GM12878 (cell line): ENCODE measurements at regions not wholly inside any gene's neighbourhood (a gene's known extent, or its start where the extent isn't known, plus 50 kb on each side); places are given as distances from the start of the nearest gene placed in this dataset.

Experiments
- CTCF ChIP-seq, 3 experiments: IDR thresholded peaks in 2 of 3; conservative IDR thresholded peaks in 1 of 3; 2 replicates each; pipeline ENCODE4 v1.5.1; 2011; ENCODE audit warnings: low read depth in 3 of 3, low read length in 3 of 3, mild to moderate bottlenecking in 3 of 3, control low read depth in 2 of 3, moderate library complexity in 2 of 3, inconsistent platforms in 1 of 3, mixed read lengths in 1 of 3; ENCODE audit not compliant: control insufficient read depth in 2 of 3, insufficient read depth in 1 of 3; ENCODE audit errors: extremely low read depth in 1 of 3
- E2F8 ChIP-seq: fragments of 450-650 bp; IDR thresholded peaks from 2 replicates; pipeline ENCODE4 v1.6.1; 2018; ENCODE audit warnings: mild to moderate bottlenecking, low read depth, moderate library complexity; ENCODE audit not compliant: partially characterized antibody
- EZH2 ChIP-seq: IDR thresholded peaks from 2 replicates; pipeline ENCODE4 v1.6.1; 2012; ENCODE audit warnings: low read depth, mild to moderate bottlenecking, control low read depth, inconsistent platforms, low read length, borderline replicate concordance; ENCODE audit not compliant: control insufficient read depth
- HDGF ChIP-seq: fragments of 450-650 bp; IDR thresholded peaks from 2 replicates; pipeline ENCODE4 v1.6.1; 2016; ENCODE audit warnings: antibody characterized with exemption
- REST ChIP-seq: IDR thresholded peaks from 2 replicates; pipeline ENCODE4 v1.6.1; 2012; ENCODE audit warnings: mild to moderate bottlenecking, low read depth, low read length
- RUNX3 ChIP-seq: IDR thresholded peaks from 2 replicates; pipeline ENCODE4 v1.6.1; 2012; ENCODE audit warnings: low read length, inconsistent platforms
- SPI1 ChIP-seq: IDR thresholded peaks from 2 replicates; pipeline ENCODE4 v1.6.1; 2011; ENCODE audit warnings: low read depth, mild to moderate bottlenecking, low read length, moderate library complexity, borderline replicate concordance; ENCODE audit not compliant: insufficient read depth

- TF ChIP-seq REST: no peak
- TF ChIP-seq CTCF (IDR thresholded peaks at IDR 0.05 in 2 of 3, conservative IDR thresholded peaks at IDR 0.05 in 1 of 3; ENCODE audit: control insufficient read depth in 2 of 3, extremely low read depth in 1 of 3, insufficient read depth in 1 of 3, low read depth in 3 of 3, low read length in 3 of 3): no peak
- TF ChIP-seq E2F8: no peak
- TF ChIP-seq SPI1: no peak
- no peak for TF ChIP-seq HDGF
- TF ChIP-seq EZH2: no peak
- no peak for TF ChIP-seq RUNX3
These were observed 914.5 kb upstream of the FAT3 start for GRCh38 chr11:91310085-91310484.
